NB4 (cell line): ENCODE measurements at regions not wholly inside any gene's neighbourhood (a gene's known extent, or its start where the extent isn't known, plus 50 kb on each side); places are given as distances from the start of the nearest gene placed in this dataset.

Source experiments
- POLR2A ChIP-seq: IDR thresholded peaks from 2 replicates; pipeline ENCODE4 v1.6.1; 2011; ENCODE audit warnings: mild to moderate bottlenecking; ENCODE audit not compliant: insufficient read length; ENCODE audit errors: extremely low read depth
- TF ChIP-seq, protein P1 (sequence below): IDR thresholded peaks from one replicate; pipeline ENCODE4 v1.5.1; 2012; ENCODE audit warnings: low read depth, low read length
- TF ChIP-seq, protein P2 (sequence below): IDR thresholded peaks from 2 replicates; pipeline ENCODE4 v1.6.1; 2011; ENCODE audit warnings: low read depth, low read length

DNA sequence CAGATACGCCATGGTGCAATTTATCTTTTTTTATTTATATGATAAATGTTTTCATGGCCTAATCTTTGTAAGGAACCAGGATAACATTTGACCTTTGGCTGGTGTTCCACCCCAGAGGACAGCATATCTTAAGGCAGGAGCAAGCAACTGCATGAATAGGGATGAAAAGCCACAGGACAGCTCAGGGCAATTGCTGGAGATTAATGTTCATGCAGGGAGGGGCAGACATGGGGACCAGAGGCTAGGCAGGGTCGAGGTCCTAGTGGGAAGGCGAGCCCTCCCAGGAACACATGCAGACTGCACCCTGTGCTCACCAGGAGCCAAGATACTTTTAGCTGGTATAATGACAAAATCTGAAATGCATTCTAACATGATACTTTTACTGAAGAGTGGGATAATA lies 74.4 kb upstream of the HAO2 start:
- TF ChIP-seq, protein P1, sequence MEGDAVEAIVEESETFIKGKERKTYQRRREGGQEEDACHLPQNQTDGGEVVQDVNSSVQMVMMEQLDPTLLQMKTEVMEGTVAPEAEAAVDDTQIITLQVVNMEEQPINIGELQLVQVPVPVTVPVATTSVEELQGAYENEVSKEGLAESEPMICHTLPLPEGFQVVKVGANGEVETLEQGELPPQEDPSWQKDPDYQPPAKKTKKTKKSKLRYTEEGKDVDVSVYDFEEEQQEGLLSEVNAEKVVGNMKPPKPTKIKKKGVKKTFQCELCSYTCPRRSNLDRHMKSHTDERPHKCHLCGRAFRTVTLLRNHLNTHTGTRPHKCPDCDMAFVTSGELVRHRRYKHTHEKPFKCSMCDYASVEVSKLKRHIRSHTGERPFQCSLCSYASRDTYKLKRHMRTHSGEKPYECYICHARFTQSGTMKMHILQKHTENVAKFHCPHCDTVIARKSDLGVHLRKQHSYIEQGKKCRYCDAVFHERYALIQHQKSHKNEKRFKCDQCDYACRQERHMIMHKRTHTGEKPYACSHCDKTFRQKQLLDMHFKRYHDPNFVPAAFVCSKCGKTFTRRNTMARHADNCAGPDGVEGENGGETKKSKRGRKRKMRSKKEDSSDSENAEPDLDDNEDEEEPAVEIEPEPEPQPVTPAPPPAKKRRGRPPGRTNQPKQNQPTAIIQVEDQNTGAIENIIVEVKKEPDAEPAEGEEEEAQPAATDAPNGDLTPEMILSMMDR: no peak
- no peak for TF ChIP-seq POLR2A
- TF ChIP-seq, protein P2, sequence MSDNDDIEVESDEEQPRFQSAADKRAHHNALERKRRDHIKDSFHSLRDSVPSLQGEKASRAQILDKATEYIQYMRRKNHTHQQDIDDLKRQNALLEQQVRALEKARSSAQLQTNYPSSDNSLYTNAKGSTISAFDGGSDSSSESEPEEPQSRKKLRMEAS: no peak
